Colonic mucosa (tissue), 4 donors: ENCODE measurements at regions not wholly inside any gene's neighbourhood (a gene's known extent, or its start where the extent isn't known, plus 50 kb on each side); places are given as distances from the start of the nearest gene placed in this dataset.

Experiments
- DNase-seq: peaks from one replicate; pipeline ENCODE4 v3.0.0-alpha.2; 2020
- H3K27ac ChIP-seq: fragments of 200-600 bp; one replicate; pipeline ENCODE4 v1.8.0; 2021
- H3K27me3 ChIP-seq: fragments of 200-600 bp; one replicate; pipeline ENCODE4 v1.8.0; 2021
- H3K36me3 ChIP-seq: fragments of 200-600 bp; one replicate; pipeline ENCODE4 v1.8.0; 2021
- H3K4me1 ChIP-seq: fragments of 200-600 bp; one replicate; pipeline ENCODE4 v1.8.0; 2021; ENCODE audit warnings: mild to moderate bottlenecking
- H3K4me3 ChIP-seq: fragments of 200-600 bp; one replicate; pipeline ENCODE4 v1.8.0; 2021
- H3K9ac ChIP-seq, 2 donors: one replicate each; pipeline ENCODE4 v1.7.0; 2013; ENCODE audit warnings: control low read depth in 2 of 2, low read depth in 2 of 2, low read length in 2 of 2
- H3K9me3 ChIP-seq: fragments of 200-600 bp; one replicate; pipeline ENCODE4 v1.8.0; 2021
- CTCF ChIP-seq: fragments of 200-600 bp; IDR thresholded peaks from one replicate; pipeline ENCODE4 v1.8.0; 2022; ENCODE audit warnings: antibody characterized with exemption, mild to moderate bottlenecking
- intact Hi-C: fragments of 100-400 bp; cut with DNase I; formaldehyde crosslinking; loops from one replicate; pipeline ENCODE4 v1.14.1; 2022
- donor health status: healthy.
- donor health status: DM: no; HTN: no; CAD: no.
- donor health status: DM: no; HTN: no; CAD: no.

- Histone ChIP-seq H3K9ac (no peak overlapping the region), H3K4me3 (no peak overlapping the region), H3K9me3 (no peaks in the 10 kb centered on the region), H3K27me3 (peaks cover 24% of the 10 kb centered on the region), H3K4me1 (no peaks in the 10 kb centered on the region), H3K36me3 (no peaks in the 10 kb centered on the region), H3K27ac (no peak overlapping the region)
- intact Hi-C loops = no loop called here
- no peak for DNase-seq
- no peak for TF ChIP-seq CTCF
Measured at GRCh38 chr5:77849308-77849900, 73.3 kb upstream of the TBCA start.

GRCh38 chr5:77847814-77848290 lies 71.7 kb upstream of the TBCA start:
- no peak for TF ChIP-seq CTCF
- Histone ChIP-seq H3K4me1 (no peaks in the 10 kb centered on the region), H3K27ac (no peak overlapping the region), H3K9ac (no peak overlapping the region), H3K36me3 (no peaks in the 10 kb centered on the region), H3K27me3 (peaks cover 33% of the 10 kb centered on the region), H3K4me3 (no peak overlapping the region), H3K9me3 (no peaks in the 10 kb centered on the region)
- intact Hi-C loops = no loop called here
- no peak for DNase-seq

- Histone ChIP-seq H3K4me1 (no peaks in the 10 kb centered on the region), H3K9me3 (no peaks in the 10 kb centered on the region), H3K27me3 (peaks cover 33% of the 10 kb centered on the region), H3K36me3 (no peaks in the 10 kb centered on the region), H3K9ac (no peak overlapping the region), H3K4me3 (no peak overlapping the region), H3K27ac (no peak overlapping the region)
- no peak for DNase-seq
- intact Hi-C loops = no loop called here
- no peak for TF ChIP-seq CTCF
Measured at GRCh38 chr5:77847129-77847460, 71.0 kb upstream of the TBCA start.

- H3K36me3 ChIP-seq = no peaks in the 10 kb centered on the region
- H3K9ac ChIP-seq = no peak overlapping the region
- intact Hi-C loops = no loop called here
- no peaks in the 10 kb centered on the region for H3K4me1 ChIP-seq
- DNase-seq = no peak
- H3K9me3 ChIP-seq = no peaks in the 10 kb centered on the region
- H3K27me3 ChIP-seq = peaks cover 29% of the 10 kb centered on the region
- no peak overlapping the region for H3K4me3 ChIP-seq
- H3K27ac ChIP-seq = no peak overlapping the region
- no peak for TF ChIP-seq CTCF
Measured at GRCh38 chr5:77846422-77847128, 70.4 kb upstream of the TBCA start.

- no peak for TF ChIP-seq CTCF
- Histone ChIP-seq H3K4me3 (no peak overlapping the region), H3K36me3 (no peaks in the 10 kb centered on the region), H3K4me1 (no peaks in the 10 kb centered on the region), H3K9ac (no peak overlapping the region), H3K27me3 (peaks cover 24% of the 10 kb centered on the region), H3K9me3 (no peaks in the 10 kb centered on the region), H3K27ac (no peak overlapping the region)
- no peak for DNase-seq
- intact Hi-C loops = no loop called here
Measured at GRCh38 chr5:77845324-77845646, 69.1 kb upstream of the TBCA start.
